ENCODE measurements at regions not wholly inside any gene's neighbourhood (a gene's known extent, or its start where the extent isn't known, plus 50 kb on each side); places are given as distances from the start of the nearest gene placed in this dataset.

- no peak for TF ChIP-seq CTCF (IDR thresholded peaks at IDR 0.05; ENCODE audit: borderline replicate concordance, extremely low read depth, insufficient read depth)
- Histone ChIP-seq H3K4me3 (ENCODE audit: low read length in 3 of 3) (no peak overlapping the region), H3K27me3 (ENCODE audit: control insufficient read depth, insufficient read depth, low read length) (no peaks in the 10 kb centered on the region), H3K36me3 (ENCODE audit: control insufficient read depth in 2 of 3, insufficient read depth in 3 of 3, low read length in 3 of 3) (no peaks in the 10 kb centered on the region), H3K9ac (ENCODE audit: low read length in 3 of 3) (no peak overlapping the region), H3K27ac (ENCODE audit: low read depth in 2 of 2, low read length in 2 of 2) (no peak overlapping the region), H3K9me3 (ENCODE audit: control insufficient read depth in 2 of 3, insufficient read depth in 1 of 3, low read length in 3 of 3) (no peaks in the 10 kb centered on the region), H3K4me1 (ENCODE audit: control insufficient read depth in 2 of 3, insufficient read depth in 2 of 3, low read depth in 1 of 3, low read length in 3 of 3) (peaks cover 0 to 16% (median 6%) of the 10 kb centered on the region in 3 donors)
- intact Hi-C loops (cut with DNase I), result no loop called here
- DNase-seq (peak in 2 of 5 donors; percentile 24 to 59), FAIRE-seq (no peak)
Measured at GRCh38 chr11:45087086-45087899, 59.1 kb upstream of the PRDM11 start.

- Histone ChIP-seq H3K9ac (ENCODE audit: low read length in 3 of 3) (no peak overlapping the region), H3K4me1 (ENCODE audit: control insufficient read depth in 2 of 3, insufficient read depth in 2 of 3, low read depth in 1 of 3, low read length in 3 of 3) (peaks cover 0 to 16% (median 6%) of the 10 kb centered on the region in 3 donors), H3K4me3 (ENCODE audit: low read length in 3 of 3) (no peak overlapping the region), H3K27ac (ENCODE audit: low read depth in 2 of 2, low read length in 2 of 2) (no peak overlapping the region), H3K27me3 (ENCODE audit: control insufficient read depth, insufficient read depth, low read length) (no peaks in the 10 kb centered on the region), H3K36me3 (ENCODE audit: control insufficient read depth in 2 of 3, insufficient read depth in 3 of 3, low read length in 3 of 3) (no peaks in the 10 kb centered on the region), H3K9me3 (ENCODE audit: control insufficient read depth in 2 of 3, insufficient read depth in 1 of 3, low read length in 3 of 3) (no peaks in the 10 kb centered on the region)
- TF ChIP-seq CTCF (IDR thresholded peaks at IDR 0.05; ENCODE audit: borderline replicate concordance, extremely low read depth, insufficient read depth), result no peak
- FAIRE-seq, result no peak
- peak in 1 of 5 donors; percentile 23 for DNase-seq
- intact Hi-C loops (cut with DNase I), result no loop called here
Measured at GRCh38 chr11:45087900-45088160, 58.6 kb upstream of the PRDM11 start.

- FAIRE-seq, result no peak
- no peaks in the 10 kb centered on the region for H3K9me3 ChIP-seq (ENCODE audit: control insufficient read depth in 2 of 3, insufficient read depth in 1 of 3, low read length in 3 of 3)
- peak overlapping the region in 1 of 2 donors; percentile 20 for H3K27ac ChIP-seq (ENCODE audit: low read depth in 2 of 2, low read length in 2 of 2)
- intact Hi-C loops (cut with DNase I), result no loop called here
- no peak for TF ChIP-seq CTCF (IDR thresholded peaks at IDR 0.05; ENCODE audit: borderline replicate concordance, extremely low read depth, insufficient read depth)
- H3K27me3 ChIP-seq (ENCODE audit: control insufficient read depth, insufficient read depth, low read length), result no peaks in the 10 kb centered on the region
- H3K36me3 ChIP-seq (ENCODE audit: control insufficient read depth in 2 of 3, insufficient read depth in 3 of 3, low read length in 3 of 3), result no peaks in the 10 kb centered on the region
- H3K4me1 ChIP-seq (ENCODE audit: control insufficient read depth in 2 of 3, insufficient read depth in 2 of 3, low read depth in 1 of 3, low read length in 3 of 3), result peaks cover 0 to 16% (median 6%) of the 10 kb centered on the region in 3 donors
- DNase-seq, result peak in 1 of 5 donors; percentile 91
- H3K9ac ChIP-seq (ENCODE audit: low read length in 3 of 3), result no peak overlapping the region
- no peak overlapping the region for H3K4me3 ChIP-seq (ENCODE audit: low read length in 3 of 3)
Measured at GRCh38 chr11:45089251-45089650, 57.2 kb upstream of the PRDM11 start.
